RWPE2 (cell line): ENCODE measurements at regions not wholly inside any gene's neighbourhood (a gene's known extent, or its start where the extent isn't known, plus 50 kb on each side); places are given as distances from the start of the nearest gene placed in this dataset.

Source experiments
- ATAC-seq: fragments of 200-7000 bp; cut with Tn5 transposase; 3 replicates; pipeline ENCODE4 v1.9.1; 2021; ENCODE audit warnings: low read depth
- DNase-seq: peaks from one replicate; pipeline ENCODE4 v3.0.0-alpha.2; 2020; ENCODE audit warnings: low spot score
- H3K27ac ChIP-seq: fragments of 450-650 bp; 2 replicates; pipeline ENCODE4 v1.5.1; 2017; ENCODE audit warnings: mild to moderate bottlenecking; ENCODE audit not compliant: poor library complexity, severe bottlenecking
- H3K27me3 ChIP-seq: fragments of 250-450 bp; sonication (Bioruptor Pico); 2 replicates; pipeline ENCODE4 v1.5.1; 2021; ENCODE audit warnings: mild to moderate bottlenecking, moderate library complexity; ENCODE audit not compliant: insufficient read depth, poor library complexity, severe bottlenecking
- H3K36me3 ChIP-seq: fragments of 250-450 bp; sonication (Bioruptor Pico); 2 replicates; pipeline ENCODE4 v1.5.1; 2020; ENCODE audit warnings: low read depth, mild to moderate bottlenecking, moderate library complexity
- H3K4me1 ChIP-seq: fragments of 250-450 bp; sonication (Bioruptor Pico); 2 replicates; pipeline ENCODE4 v1.5.1; 2021; ENCODE audit warnings: mild to moderate bottlenecking, moderate library complexity; ENCODE audit not compliant: insufficient read depth, poor library complexity, severe bottlenecking
- H3K4me3 ChIP-seq: fragments of 250-450 bp; sonication (Bioruptor Pico); 2 replicates; pipeline ENCODE4 v1.5.1; 2021; ENCODE audit warnings: mild to moderate bottlenecking, moderate library complexity; ENCODE audit not compliant: severe bottlenecking
- H3K9me3 ChIP-seq: fragments of 250-450 bp; sonication (Bioruptor Pico); 2 replicates; pipeline ENCODE4 v1.5.1; 2021; ENCODE audit warnings: mild to moderate bottlenecking, moderate library complexity; ENCODE audit not compliant: severe bottlenecking
- CTCF ChIP-seq: fragments of 450-650 bp; IDR thresholded peaks from one replicate; pipeline ENCODE4 v1.5.1; 2017; ENCODE audit warnings: mild to moderate bottlenecking, moderate library complexity; ENCODE audit not compliant: poor library complexity, severe bottlenecking

- Histone ChIP-seq H3K9me3 (no peaks in the 10 kb centered on the region), H3K4me1 (no peaks in the 10 kb centered on the region), H3K36me3 (no peaks in the 10 kb centered on the region), H3K4me3 (no peak overlapping the region), H3K27me3 (no peaks in the 10 kb centered on the region), H3K27ac (no peak overlapping the region)
- no peak for TF ChIP-seq CTCF
- ATAC-seq (no peak), DNase-seq (no peak)
These were observed 165.9 kb upstream of the ID2 start for GRCh38 chr2:8515864-8516533.

DNA sequence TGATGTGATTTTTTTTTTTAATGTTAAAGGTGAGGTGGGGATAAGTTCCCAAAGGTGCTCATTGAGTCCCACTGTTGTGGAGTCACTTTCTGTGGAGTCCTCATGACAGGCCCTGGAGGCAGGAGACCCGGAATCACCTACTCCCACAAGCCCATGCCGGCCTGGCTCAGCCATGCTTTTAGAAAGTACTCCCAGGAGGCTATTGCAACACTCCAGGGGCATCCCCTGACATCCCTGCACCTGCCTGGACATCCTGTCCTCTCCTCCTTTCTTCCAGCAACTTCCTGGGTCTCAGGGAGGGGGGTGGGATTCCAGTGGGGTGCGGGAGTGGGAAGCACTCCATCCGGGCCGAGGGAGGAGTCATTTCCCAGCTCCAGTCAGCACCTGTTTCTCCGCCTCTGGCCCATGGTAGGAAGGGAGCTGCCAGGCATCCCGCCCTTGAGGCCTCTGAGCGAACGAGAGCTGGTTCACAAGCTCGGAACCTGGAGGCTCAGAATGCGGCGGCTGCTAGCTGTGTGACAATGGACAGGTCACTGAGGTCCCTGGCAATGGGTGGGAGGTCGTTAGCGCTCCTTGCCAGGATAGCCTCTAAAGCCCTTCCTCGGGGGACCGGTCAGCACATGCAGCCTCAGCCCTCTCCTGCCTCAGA, 163.9 kb upstream of the ID2 start:
- ATAC-seq (no peak), DNase-seq (no peak)
- Histone ChIP-seq H3K4me3 (no peak overlapping the region), H3K36me3 (no peaks in the 10 kb centered on the region), H3K9me3 (no peaks in the 10 kb centered on the region), H3K27ac (no peak overlapping the region), H3K4me1 (no peaks in the 10 kb centered on the region), H3K27me3 (no peaks in the 10 kb centered on the region)
- TF ChIP-seq CTCF: no peak

GRCh38 chr2:8518979-8519668, 162.7 kb upstream of the ID2 start:
- H3K9me3 ChIP-seq: no peaks in the 10 kb centered on the region
- H3K4me1 ChIP-seq: no peaks in the 10 kb centered on the region
- no peak overlapping the region for H3K4me3 ChIP-seq
- H3K27me3 ChIP-seq: no peaks in the 10 kb centered on the region
- H3K36me3 ChIP-seq: no peaks in the 10 kb centered on the region
- H3K27ac ChIP-seq: no peak overlapping the region
- no peak for DNase-seq
- no peak for ATAC-seq
- no peak for TF ChIP-seq CTCF

DNA sequence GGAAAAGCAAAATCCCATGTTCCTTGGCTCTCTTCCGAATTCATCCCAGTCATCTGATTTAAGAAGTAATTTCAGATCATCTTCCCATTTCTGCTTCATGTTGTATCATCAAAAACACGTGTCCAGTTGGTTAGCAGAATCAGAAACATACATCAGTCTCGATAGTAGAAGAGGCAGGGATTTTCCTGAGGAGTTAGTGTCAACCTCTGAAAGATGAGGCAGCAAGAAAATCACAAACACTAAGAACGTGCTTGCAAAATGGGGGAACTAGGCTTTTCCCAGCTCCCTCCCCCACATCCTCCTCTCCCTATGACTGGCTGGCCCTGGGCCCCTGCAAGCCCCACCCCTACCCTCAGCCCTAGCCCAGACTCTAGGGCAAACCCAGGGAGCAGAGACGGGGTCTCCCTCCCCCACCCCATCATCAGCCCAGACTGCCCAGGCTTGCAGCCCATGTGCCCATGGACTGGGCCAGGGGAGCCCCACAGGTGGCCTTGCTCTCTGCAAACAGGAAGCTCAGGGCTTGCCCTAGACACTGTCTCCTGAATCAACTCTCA, 161.0 kb upstream of the ID2 start:
- peaks cover 2% of the 10 kb centered on the region for H3K9me3 ChIP-seq
- TF ChIP-seq CTCF: no peak
- no peak overlapping the region for H3K27ac ChIP-seq
- no peaks in the 10 kb centered on the region for H3K27me3 ChIP-seq
- no peak overlapping the region for H3K4me3 ChIP-seq
- peaks cover under 1% of the 10 kb centered on the region for H3K4me1 ChIP-seq
- ATAC-seq (no peak), DNase-seq (no peak)
- no peaks in the 10 kb centered on the region for H3K36me3 ChIP-seq

DNA sequence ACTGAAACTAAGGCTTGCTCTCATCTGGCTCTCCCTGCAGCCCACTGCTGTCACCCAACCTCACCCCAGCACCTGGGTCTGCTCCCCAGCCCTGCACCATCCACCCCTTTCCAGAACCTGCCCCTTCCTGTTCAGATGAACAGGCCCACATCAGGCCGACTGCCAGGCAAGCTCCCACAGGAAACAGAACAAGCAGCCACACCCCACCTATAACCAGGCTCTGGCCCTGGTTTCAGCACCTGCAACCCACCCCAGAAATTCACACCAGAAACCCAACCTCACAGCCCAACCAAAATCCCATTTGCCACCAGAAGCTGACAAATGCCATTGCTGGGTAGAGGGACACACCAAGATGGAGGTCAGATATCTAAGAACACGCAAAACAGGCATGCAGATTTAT, 159.2 kb upstream of the ID2 start:
- Histone ChIP-seq H3K4me1 (peaks cover 2% of the 10 kb centered on the region), H3K9me3 (peaks cover 2% of the 10 kb centered on the region), H3K27ac (no peak overlapping the region), H3K4me3 (no peak overlapping the region), H3K27me3 (no peaks in the 10 kb centered on the region), H3K36me3 (no peaks in the 10 kb centered on the region)
- no peak for ATAC-seq
- no peak for TF ChIP-seq CTCF
- no peak for DNase-seq
